SK-N-SH (cell line): ENCODE measurements at regions not wholly inside any gene's neighbourhood (a gene's known extent, or its start where the extent isn't known, plus 50 kb on each side); places are given as distances from the start of the nearest gene placed in this dataset.
"Not testable (repeated sequence)": the region's sequence is repeated elsewhere in the genome, so short reads cannot be mapped to it uniquely, and the experiment has no call there.

Experiments used
- CTCF ChIA-PET: fragments of 300-600, 350-600 bp; formaldehyde crosslinking; extraction: SDS; loops from one replicate; lab custom pipeline; 2021; lab: Yijun Ruan, JAX
- POLR2A ChIA-PET: fragments of 350-600 bp; sonication (Branson Sonifier 250); formaldehyde crosslinking; extraction: SDS; loops from one replicate; lab custom pipeline; 2020; ENCODE audit warnings: antibody characterized with exemption, inconsistent platforms; lab: Yijun Ruan, JAX
- DNase-seq: peaks from one replicate; pipeline ENCODE4 v3.0.0; 2012
- H2AFZ ChIP-seq: fragments of 200-600 bp; sonication (generic); 2 replicates; pipeline ENCODE4 v1.8.1; 2016; ENCODE audit warnings: antibody characterized with exemption, mild to moderate bottlenecking, low read depth
- H3F3A ChIP-seq: fragments of 200-600 bp; sonication (generic); replicated peaks from 2 replicates; pipeline ENCODE3; 2016; ENCODE audit warnings: antibody characterized with exemption, mild to moderate bottlenecking; ENCODE audit not compliant: insufficient read depth
- H3K27ac ChIP-seq, 2 experiments: fragments of 200-500 bp in 1 of 2; fragments of 200-600 bp in 1 of 2; sonication (Bioruptor generic) in 1 of 2; sonication (generic), shearing (Covaris generic) in 1 of 2; 2 replicates each; pipeline versions ENCODE4 v1.5.1 to v1.6.1; 2014 to 2016; ENCODE audit warnings: low read depth in 2 of 2, inconsistent platforms in 1 of 2, low read length in 1 of 2, mild to moderate bottlenecking in 1 of 2, mixed read lengths in 1 of 2
- H3K27me3 ChIP-seq: fragments of 200-600 bp; sonication (generic), shearing (Covaris generic); 2 replicates; pipeline ENCODE4 v1.6.1; 2016; ENCODE audit warnings: mixed run types; ENCODE audit not compliant: insufficient read depth
- H3K36me3 ChIP-seq, 2 experiments: fragments of 200-500 bp in 1 of 2; fragments of 200-600 bp in 1 of 2; sonication (Bioruptor generic) in 1 of 2; sonication (generic) in 1 of 2; replicated peaks in 1 of 2; 2 replicates each; pipeline versions ENCODE3 to v1.5.1; 2014 to 2016; ENCODE audit warnings: low read length in 1 of 2, mild to moderate bottlenecking in 1 of 2; ENCODE audit not compliant: insufficient read depth in 2 of 2, control insufficient read depth in 1 of 2
- H3K4me1 ChIP-seq, 2 experiments: fragments of 200-500 bp in 1 of 2; fragments of 200-600 bp in 1 of 2; sonication (Bioruptor generic) in 1 of 2; sonication (generic), shearing (Covaris generic) in 1 of 2; 2 replicates each; pipeline versions ENCODE4 v1.5.1 to v1.6.1; 2014 to 2016; ENCODE audit warnings: low read depth in 1 of 2, low read length in 1 of 2, mixed run types in 1 of 2; ENCODE audit not compliant: insufficient read depth in 2 of 2, control insufficient read depth in 1 of 2
- H3K4me2 ChIP-seq: fragments of 200-600 bp; sonication (generic), shearing (Covaris generic); 2 replicates; pipeline ENCODE4 v1.6.1; 2017; ENCODE audit warnings: mixed run types
- H3K4me3 ChIP-seq, 2 experiments: fragments of 200-500 bp in 1 of 2; fragments of 200-600 bp in 1 of 2; sonication (Bioruptor generic) in 1 of 2; sonication (generic), shearing (Covaris generic) in 1 of 2; 2 replicates each; pipeline versions ENCODE4 v1.5.1 to v1.8.1; 2014 to 2016; ENCODE audit warnings: low read depth in 2 of 2, inconsistent platforms in 1 of 2, low read length in 1 of 2, mild to moderate bottlenecking in 1 of 2, mixed read lengths in 1 of 2, moderate library complexity in 1 of 2
- H3K79me2 ChIP-seq: fragments of 200-600 bp; sonication (generic); 2 replicates; pipeline ENCODE4 v1.8.1; 2017; ENCODE audit warnings: mild to moderate bottlenecking; ENCODE audit not compliant: insufficient read depth
- H3K9ac ChIP-seq: fragments of 200-600 bp; sonication (generic); 2 replicates; pipeline ENCODE4 v1.6.1; 2017; ENCODE audit warnings: mixed run types
- H3K9me2 ChIP-seq: fragments of 200-600 bp; sonication (generic); 2 replicates; pipeline ENCODE4 v1.6.1; 2017; ENCODE audit warnings: mixed run types
- H3K9me3 ChIP-seq: fragments of 200-600 bp; sonication (generic); 2 replicates; pipeline ENCODE4 v1.6.1; 2017; ENCODE audit warnings: mixed run types, mild to moderate bottlenecking, moderate library complexity
- H4K20me1 ChIP-seq: fragments of 200-600 bp; sonication (generic); 2 replicates; pipeline ENCODE4 v1.6.1; 2017; ENCODE audit warnings: mild to moderate bottlenecking, mixed run types; ENCODE audit not compliant: insufficient read depth
- CTCF ChIP-seq: fragments of 200-600 bp; sonication (generic); IDR thresholded peaks from 2 replicates; pipeline ENCODE4 v1.6.1; 2017; ENCODE audit warnings: antibody characterized with exemption, mild to moderate bottlenecking, moderate library complexity
- MXI1 ChIP-seq: IDR thresholded peaks from 2 replicates; pipeline ENCODE4 v1.6.1; 2012; ENCODE audit warnings: mild to moderate bottlenecking, low read depth, low read length, improper control_type of control experiment
- USF1 ChIP-seq: IDR thresholded peaks from 2 replicates; pipeline ENCODE4 v1.4.0; 2012; ENCODE audit warnings: low read depth, borderline replicate concordance
- WGBS: methylation state at CpG from one replicate; pipeline ENCODE4 v1.1.6; 2017; ENCODE audit warnings: low lambda C conversion rate; 5-methylcytosine and 5-hydroxymethylcytosine counted together

GRCh38 chr9:85792057-85792456, 50.3 kb upstream of the AGTPBP1 start:
- H4K20me1 ChIP-seq, H2AFZ ChIP-seq, H3K4me1 ChIP-seq, H3K9me2 ChIP-seq, H3F3A ChIP-seq, H3K79me2 ChIP-seq, DNase-seq, H3K4me2 ChIP-seq, H3K36me3 ChIP-seq, H3K27ac ChIP-seq, H3K4me3 ChIP-seq, H3K9me3 ChIP-seq, POLR2A ChIA-PET, H3K27me3 ChIP-seq, H3K9ac ChIP-seq: not testable (repeated sequence)
- WGBS: 36% methylated on average over 2 of the region's 2 CpGs
- CTCF ChIA-PET: interaction anchor here (0.6 kb wide), 1 partner anchor 608 kb away, joined by 3 read pairs; no protein-coding TSS in a partner anchor
- peak; percentile 22; the same call in 1 of the 2 replicates for TF ChIP-seq CTCF

GRCh38 chr9:85802978-85803695, 61.4 kb upstream of the AGTPBP1 start:
- H3K9me3 ChIP-seq, H3K4me1 ChIP-seq, H4K20me1 ChIP-seq, H3K79me2 ChIP-seq, DNase-seq, H3K36me3 ChIP-seq, H3F3A ChIP-seq, H3K9me2 ChIP-seq, H3K4me2 ChIP-seq, H3K4me3 ChIP-seq, H3K27ac ChIP-seq, H3K9ac ChIP-seq, H3K27me3 ChIP-seq, H2AFZ ChIP-seq, CTCF ChIA-PET, POLR2A ChIA-PET: not testable (repeated sequence)
- WGBS: 85% methylated on average over 6 of the region's 6 CpGs

- POLR2A ChIA-PET, H3K9ac ChIP-seq, DNase-seq, H3F3A ChIP-seq, H3K27me3 ChIP-seq, H3K4me1 ChIP-seq, H3K79me2 ChIP-seq, H4K20me1 ChIP-seq, H3K9me3 ChIP-seq, H3K9me2 ChIP-seq: not testable (repeated sequence)
- 20% methylated on average over 7 of the region's 16 CpGs for WGBS
- Histone ChIP-seq H2AFZ (peak overlapping the region; percentile 59; the same call in 1 of the 2 replicates), H3K4me2 (peak overlapping the region; percentile 81; the same call in 1 of the 2 replicates), H3K36me3 (peaks cover 8 to 10% of the 10 kb centered on the region in 2 experiments), H3K27ac (peak overlapping the region in 1 of 2 experiments; percentile 34; a peak in 1 of 4 replicates), H3K4me3 (peak overlapping the region; percentile 70 to 75; a peak in 3 of 4 replicates)
- peak; percentile 23; the same call in 1 of the 2 replicates for TF ChIP-seq MXI1
- 0 out of 2 replicates have a peak, but pooled peaks have one; percentile 43 for TF ChIP-seq USF1
- CTCF ChIA-PET: interaction anchor here (1.6 kb wide), 1 partner anchor 16 kb away, joined by 3 read pairs; no protein-coding TSS in a partner anchor
Observed at GRCh38 chr9:85804847-85805133, 63.0 kb upstream of the AGTPBP1 start.
